ENCODE measurements at regions not wholly inside any gene's neighbourhood (a gene's known extent, or its start where the extent isn't known, plus 50 kb on each side); places are given as distances from the start of the nearest gene placed in this dataset.
A peak's percentile ranks its signal among the peaks of the same experiment; 100 is the strongest.

GRCh38 chr12:113591480-113591974, 119.9 kb upstream of the LHX5 start:
- DNase-seq (peak; percentile 20), ATAC-seq (no peak)
- intact Hi-C loops (cut with DNase I): no loop called here

- no peak for DNase-seq
- intact Hi-C loops (cut with DNase I): no loop called here
- no peak for ATAC-seq
Measured at GRCh38 chr12:113589437-113589836, 117.8 kb upstream of the LHX5 start.

DNA sequence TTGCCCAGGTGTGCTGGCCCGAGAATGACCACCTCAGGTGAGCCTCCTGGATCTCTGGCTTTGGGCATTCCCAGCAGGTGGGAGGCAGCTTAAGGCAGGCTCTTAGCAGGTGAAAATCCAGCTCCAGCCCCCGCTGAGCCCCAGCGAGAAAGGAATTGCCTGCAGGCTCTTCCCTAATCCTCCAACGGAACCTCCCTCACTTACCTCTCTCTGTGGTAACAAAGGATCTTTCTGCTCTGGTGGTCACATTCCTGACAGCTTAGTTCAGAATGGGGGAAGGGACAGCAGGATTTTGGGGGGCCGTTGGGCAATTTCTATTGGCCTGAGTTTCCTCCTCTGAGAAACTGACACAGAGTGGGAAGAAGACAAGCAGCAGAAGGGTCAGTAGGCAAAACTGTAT, 116.0 kb upstream of the LHX5 start:
- ATAC-seq: no peak
- DNase-seq: no peak
- intact Hi-C loops (cut with DNase I): no loop called here

DNA sequence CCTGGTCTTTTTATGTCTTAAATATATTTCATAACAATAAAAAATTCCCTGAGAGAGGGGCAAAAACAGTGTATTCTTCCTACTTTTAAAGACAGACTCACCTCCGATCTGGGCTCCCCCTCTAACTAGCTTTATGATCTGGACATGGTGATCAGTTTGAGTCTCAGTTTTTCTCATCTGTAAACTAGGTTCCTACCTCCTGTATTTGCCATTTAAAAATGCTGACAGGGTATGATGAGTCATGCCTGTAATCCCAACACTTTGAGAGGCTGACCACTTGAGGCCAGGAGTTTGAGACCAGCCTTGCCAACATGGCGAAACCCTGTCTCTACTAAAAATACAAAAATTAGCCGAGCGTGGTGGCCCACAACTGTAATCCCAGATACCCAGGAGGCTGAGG, 114.8 kb upstream of the LHX5 start:
- DNase-seq (no peak), ATAC-seq (no peak)
- intact Hi-C loops (cut with DNase I): no loop called here

- intact Hi-C loops (cut with DNase I): no loop called here
- ATAC-seq: no peak
- no peak for DNase-seq
Measured at GRCh38 chr12:113582521-113583218, 111.0 kb upstream of the LHX5 start.

- no peak for DNase-seq
- no peak for ATAC-seq
- intact Hi-C loops (cut with DNase I): no loop called here
Measured at GRCh38 chr12:113581342-113581741, 109.7 kb upstream of the LHX5 start.

DNA sequence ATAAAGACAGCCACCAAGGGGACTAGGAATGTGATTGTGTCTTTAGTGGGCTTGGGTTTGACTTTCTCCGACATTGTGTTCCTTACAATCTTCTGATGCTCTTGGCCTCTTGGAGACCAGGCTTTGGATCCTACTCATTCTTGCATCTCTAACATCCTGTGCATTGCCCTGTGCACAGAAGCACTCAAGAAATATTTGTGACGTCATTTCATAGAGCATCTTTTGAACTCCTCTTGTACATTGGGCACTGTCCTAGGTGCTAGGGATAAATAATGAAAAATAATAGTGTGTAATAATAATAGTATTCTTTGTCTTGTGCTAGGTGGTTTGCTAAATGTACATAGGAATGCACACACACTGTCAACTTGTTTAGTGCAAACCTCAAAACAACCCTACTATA, 108.8 kb upstream of the LHX5 start:
- intact Hi-C loops (cut with DNase I): no loop called here
- no peak for ATAC-seq
- no peak for DNase-seq

GRCh38 chr12:113577464-113578129, 105.9 kb upstream of the LHX5 start:
- intact Hi-C loops (cut with DNase I): no loop called here
- ATAC-seq (no peak), DNase-seq (no peak)

DNA sequence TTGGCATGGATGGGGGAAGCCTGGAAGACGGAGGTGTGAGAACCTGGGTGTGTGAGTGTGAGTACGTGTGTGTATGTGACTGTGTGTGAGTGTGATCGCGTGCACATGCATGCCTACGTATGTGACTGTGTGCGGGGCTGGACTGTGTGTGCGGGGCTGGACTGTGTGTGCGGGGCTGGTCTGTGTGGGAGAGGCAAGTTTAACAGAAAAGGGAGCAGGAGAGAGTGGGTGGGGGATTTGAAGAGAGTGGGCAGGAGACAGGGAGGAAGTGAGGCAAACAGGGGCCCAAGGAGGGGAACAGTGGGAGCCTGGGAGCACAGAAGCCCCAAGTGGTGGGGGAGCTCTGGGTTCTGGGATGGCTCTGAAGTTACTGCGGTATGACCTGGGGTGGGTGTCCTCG, 103.7 kb upstream of the LHX5 start:
- intact Hi-C loops (cut with DNase I): no loop called here

DNA sequence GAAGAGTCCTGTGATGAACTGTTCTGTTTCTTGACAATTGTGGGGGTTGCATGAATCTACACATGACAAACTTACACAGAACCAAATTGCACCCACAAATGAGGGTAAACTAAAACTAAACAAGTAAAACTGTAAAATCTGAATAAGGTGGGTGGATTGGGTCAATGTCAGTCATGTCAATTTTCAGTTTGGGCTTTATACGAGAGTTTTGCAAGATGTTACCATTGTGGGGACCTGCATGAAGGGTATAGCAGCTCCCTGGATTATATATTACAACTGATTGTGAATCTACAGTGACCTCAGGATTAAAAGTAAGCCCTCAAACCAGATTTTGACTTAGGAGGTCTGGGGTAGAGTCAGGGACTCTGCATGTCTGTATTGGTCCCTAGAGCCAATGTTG, 101.5 kb upstream of the LHX5 start:
- intact Hi-C loops (cut with DNase I): no loop called here
- DNase-seq: no peak
- ATAC-seq: no peak

More for the DNA sequence above, 103.7 kb upstream of the LHX5 start:
- no peak for DNase-seq
- ATAC-seq: no peak

DNA sequence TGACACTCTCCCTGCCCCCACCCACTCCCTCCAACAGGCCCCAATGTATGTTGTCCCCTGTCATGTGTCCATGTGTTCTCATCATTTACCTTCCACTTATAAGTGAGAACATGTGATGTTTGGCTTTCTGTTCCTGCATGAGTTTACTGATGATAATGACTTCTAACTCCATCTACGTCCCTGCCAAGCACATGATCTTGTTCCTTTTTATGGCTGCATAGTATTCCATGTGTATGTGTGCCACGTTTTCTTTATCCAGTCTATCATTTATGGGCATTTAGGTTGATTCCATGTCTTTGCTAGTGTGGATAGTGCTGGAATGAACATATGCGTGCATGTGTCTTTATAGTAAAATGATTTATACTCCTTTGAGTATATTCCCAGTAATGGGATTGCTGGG, 100.0 kb upstream of the LHX5 start:
- no peak for DNase-seq
- intact Hi-C loops (cut with DNase I): no loop called here
- no peak for ATAC-seq

GRCh38 chr12:113569806-113570205, 98.1 kb upstream of the LHX5 start:
- DNase-seq: no peak
- intact Hi-C loops (cut with DNase I): no loop called here
- ATAC-seq: no peak

- intact Hi-C loops (cut with DNase I): no loop called here
- DNase-seq (no peak), ATAC-seq (no peak)
Measured at GRCh38 chr12:113568021-113568420, 96.3 kb upstream of the LHX5 start.

DNA sequence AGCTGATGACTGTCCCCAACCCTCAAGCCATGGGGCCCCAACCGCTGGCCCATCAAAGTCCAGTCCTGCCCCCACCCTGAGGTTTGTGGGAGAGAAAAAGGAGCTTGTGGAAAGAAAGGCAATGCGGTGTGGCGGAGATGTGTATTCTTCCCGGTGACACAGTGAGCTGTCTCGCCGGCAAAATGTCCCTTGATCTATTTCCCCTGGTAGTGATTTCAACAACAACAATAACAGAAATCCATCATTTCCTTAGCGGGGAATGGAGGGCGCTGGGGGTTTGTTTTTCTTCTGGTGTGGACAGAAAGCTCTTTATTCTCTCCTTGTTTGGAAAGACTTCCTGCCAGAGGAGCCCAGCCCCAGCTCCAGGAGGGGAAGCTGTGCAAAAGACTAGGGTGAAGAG, 93.7 kb upstream of the LHX5 start:
- ATAC-seq: no peak
- intact Hi-C loops (cut with DNase I): no loop called here
- no peak for DNase-seq

- no peak for DNase-seq
- no peak for ATAC-seq
Measured at GRCh38 chr12:113561068-113561780, 89.6 kb upstream of the LHX5 start.

DNA sequence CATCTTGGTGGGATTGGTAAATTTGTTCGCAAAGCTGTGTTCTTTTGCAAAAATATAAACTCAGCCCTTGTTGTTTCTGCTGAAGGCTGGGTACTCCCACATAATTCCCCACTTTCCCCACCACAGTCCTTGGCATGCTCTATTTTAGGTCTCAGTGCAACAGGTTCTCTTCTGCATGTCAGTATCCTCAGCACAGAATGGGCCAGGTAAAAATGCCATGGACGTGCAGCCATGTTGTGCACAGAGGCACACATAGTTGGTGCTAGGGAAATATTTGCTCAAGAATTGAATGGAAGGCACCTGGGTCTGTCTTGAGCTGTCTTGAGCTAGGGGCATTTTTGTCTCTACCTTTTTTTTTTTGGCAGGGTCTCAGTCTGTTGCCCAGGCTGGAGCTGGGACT, 87.8 kb upstream of the LHX5 start:
- DNase-seq (no peak), ATAC-seq (no peak)
- intact Hi-C loops (cut with DNase I): no loop called here

More at GRCh38 chr12:113561068-113561780, 89.6 kb upstream of the LHX5 start:
- intact Hi-C loops (cut with DNase I): no loop called here

DNA sequence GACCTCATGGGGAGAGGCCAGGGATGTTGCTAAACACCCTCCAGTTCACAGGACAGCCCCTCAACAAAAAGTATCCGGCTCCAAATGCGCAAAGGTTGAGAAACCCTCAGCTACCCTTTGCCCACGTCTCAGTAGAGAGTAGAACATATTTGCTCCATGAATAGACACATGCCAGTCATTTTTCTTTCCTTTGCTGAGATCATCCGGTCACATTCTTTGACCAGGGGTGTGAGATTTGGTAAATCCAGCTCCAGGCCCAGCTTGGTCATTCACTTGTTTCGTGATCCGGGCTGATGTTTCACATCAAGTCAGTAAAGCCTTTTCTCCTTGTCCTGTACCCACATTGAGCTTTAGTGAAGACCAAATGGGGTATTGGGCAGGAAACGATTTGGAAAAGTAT, 83.6 kb upstream of the LHX5 start:
- ATAC-seq (no peak), DNase-seq (no peak)
- intact Hi-C loops (cut with DNase I): no loop called here

GRCh38 chr12:113552760-113553159, 81.1 kb upstream of the LHX5 start:
- no peak for ATAC-seq
- intact Hi-C loops (cut with DNase I): no loop called here
- DNase-seq: no peak

DNA sequence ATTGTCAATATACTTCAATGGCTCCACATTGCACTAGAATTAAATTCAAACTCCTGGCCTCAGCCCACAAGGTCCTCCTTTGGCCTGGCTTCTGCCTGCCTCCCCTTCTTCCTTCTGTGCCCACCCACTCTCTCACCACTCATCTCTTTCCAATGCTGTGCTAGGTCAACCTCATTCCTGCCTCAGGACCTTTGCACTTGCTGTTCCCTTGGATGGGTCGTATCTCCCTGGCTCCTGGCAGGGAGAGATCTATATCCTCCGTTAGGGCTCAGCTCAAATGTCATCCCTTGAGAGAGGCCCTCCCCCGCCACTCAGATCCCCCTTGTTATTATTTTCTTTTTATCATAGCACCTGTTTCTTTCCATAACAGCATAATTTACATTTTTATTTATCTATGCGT, 79.9 kb upstream of the LHX5 start:
- ATAC-seq (no peak), DNase-seq (no peak)
- intact Hi-C loops (cut with DNase I): no loop called here

DNA sequence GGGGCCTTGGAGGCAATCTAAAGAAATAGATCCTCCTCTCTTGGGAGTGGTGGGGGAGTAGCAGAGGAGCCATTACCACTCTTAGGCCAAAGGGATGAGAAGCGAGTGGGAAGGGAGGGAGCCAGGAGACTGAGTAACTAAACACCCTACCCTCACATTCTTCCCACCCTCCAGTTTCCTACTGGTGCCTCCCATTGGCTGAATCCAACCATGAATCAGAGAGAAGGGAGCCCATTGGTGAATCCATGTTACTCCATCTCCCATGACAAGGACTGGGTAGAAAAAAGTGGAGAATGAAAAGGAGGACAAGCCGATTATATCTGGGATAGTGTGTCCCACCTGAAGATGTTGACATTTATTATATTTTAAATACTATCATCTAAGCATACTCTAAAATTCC, 76.8 kb upstream of the LHX5 start:
- ATAC-seq: no peak
- intact Hi-C loops (cut with DNase I): no loop called here
- DNase-seq: no peak

Measured in left cardiac atrium (tissue), 4 donors.